ENCODE measurements at regions not wholly inside any gene's neighbourhood (a gene's known extent, or its start where the extent isn't known, plus 50 kb on each side); places are given as distances from the start of the nearest gene placed in this dataset.

DNA sequence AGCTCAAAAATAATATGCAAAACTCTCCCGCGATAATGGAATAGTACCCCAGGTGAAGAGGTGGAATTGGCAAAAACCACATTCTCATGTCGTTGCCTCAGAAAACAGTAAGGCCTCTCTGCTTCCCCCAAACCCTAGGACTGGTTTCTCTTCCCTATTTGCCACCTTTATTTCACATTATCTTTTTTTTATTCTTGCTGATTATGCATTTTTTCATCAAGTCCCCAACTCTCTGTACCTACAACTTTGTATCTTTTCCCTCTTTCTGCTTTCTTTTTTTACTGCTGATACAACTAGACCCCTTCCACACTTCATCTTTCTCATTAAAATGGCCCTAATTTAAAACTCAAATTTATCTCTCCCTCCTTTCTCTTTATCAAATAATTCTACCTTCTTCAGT is 1472.2 kb downstream of the SUCLG1 start:
- no peak for TF ChIP-seq EZH2 (IDR thresholded peaks at IDR 0.05; ENCODE audit: borderline replicate concordance, low read depth, low read length, poor library complexity, severe bottlenecking)
- TF ChIP-seq, protein P1, sequence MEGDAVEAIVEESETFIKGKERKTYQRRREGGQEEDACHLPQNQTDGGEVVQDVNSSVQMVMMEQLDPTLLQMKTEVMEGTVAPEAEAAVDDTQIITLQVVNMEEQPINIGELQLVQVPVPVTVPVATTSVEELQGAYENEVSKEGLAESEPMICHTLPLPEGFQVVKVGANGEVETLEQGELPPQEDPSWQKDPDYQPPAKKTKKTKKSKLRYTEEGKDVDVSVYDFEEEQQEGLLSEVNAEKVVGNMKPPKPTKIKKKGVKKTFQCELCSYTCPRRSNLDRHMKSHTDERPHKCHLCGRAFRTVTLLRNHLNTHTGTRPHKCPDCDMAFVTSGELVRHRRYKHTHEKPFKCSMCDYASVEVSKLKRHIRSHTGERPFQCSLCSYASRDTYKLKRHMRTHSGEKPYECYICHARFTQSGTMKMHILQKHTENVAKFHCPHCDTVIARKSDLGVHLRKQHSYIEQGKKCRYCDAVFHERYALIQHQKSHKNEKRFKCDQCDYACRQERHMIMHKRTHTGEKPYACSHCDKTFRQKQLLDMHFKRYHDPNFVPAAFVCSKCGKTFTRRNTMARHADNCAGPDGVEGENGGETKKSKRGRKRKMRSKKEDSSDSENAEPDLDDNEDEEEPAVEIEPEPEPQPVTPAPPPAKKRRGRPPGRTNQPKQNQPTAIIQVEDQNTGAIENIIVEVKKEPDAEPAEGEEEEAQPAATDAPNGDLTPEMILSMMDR (conservative IDR thresholded peaks at IDR 0.05; ENCODE audit: low read depth, low read length): no peak
- H3K4me3 ChIP-seq (ENCODE audit: low read depth, low read length, poor library complexity, severe bottlenecking): no peak overlapping the region
- ChIA-PET POLR2A (ENCODE audit: low non-redundant PET) (no interaction called here), CTCF (no interaction called here)
- no peaks in the 10 kb centered on the region for H3K27me3 ChIP-seq (replicated peaks; ENCODE audit: insufficient read depth, low read depth, low read length, poor library complexity)
- no TSS peak for BruUV-seq (replicated peaks)
- intact Hi-C loops (cut with micrococcal nuclease; ENCODE audit: unreplicated experiment): no loop called here
- H3K4me1 ChIP-seq (ENCODE audit: insufficient read depth, low read length, poor library complexity, severe bottlenecking): no peaks in the 10 kb centered on the region
- H3K36me3 ChIP-seq (ENCODE audit: insufficient read depth, low read length, poor library complexity, severe bottlenecking): no peaks in the 10 kb centered on the region
- no peak overlapping the region for H3K27ac ChIP-seq (ENCODE audit: low read depth, low read length, poor library complexity, severe bottlenecking)
- H3K9me3 ChIP-seq (ENCODE audit: low read depth, low read length, poor library complexity, severe bottlenecking): peaks cover 17% of the 10 kb centered on the region
- DNase-seq (ENCODE audit: low spot score): no peak

DNA sequence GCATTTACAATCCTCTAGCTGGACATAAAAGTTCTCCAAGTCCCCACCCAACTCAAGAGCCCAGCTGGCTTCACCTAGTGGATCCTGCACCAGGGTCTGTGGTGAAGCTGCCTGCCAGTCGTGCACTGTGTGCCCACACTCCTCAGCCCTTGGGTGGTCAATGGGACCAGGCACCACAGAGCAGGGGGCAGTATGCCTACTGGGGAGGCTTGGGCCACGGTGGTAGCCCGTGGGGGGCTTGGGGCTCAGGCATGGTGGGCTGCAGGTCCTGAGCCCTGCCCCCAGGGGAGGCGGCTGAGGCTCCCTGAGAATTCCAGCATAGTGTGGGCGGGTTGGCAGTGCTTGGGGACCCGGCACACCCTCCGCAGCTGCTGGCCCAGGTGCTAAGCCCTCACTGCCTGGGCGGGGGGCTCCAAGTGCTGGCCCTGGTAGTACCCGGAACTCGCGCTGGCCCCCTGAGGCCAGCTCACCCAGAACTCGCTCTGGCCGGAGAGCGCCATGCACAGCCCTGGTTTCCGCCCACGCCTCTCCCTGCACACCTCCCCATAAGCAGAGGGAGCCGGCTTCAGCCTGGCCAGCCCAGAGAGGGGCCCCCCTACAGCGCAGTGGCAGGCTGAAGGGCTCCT is 1473.4 kb downstream of the SUCLG1 start:
- intact Hi-C loops (cut with micrococcal nuclease; ENCODE audit: unreplicated experiment): no loop called here

DNA sequence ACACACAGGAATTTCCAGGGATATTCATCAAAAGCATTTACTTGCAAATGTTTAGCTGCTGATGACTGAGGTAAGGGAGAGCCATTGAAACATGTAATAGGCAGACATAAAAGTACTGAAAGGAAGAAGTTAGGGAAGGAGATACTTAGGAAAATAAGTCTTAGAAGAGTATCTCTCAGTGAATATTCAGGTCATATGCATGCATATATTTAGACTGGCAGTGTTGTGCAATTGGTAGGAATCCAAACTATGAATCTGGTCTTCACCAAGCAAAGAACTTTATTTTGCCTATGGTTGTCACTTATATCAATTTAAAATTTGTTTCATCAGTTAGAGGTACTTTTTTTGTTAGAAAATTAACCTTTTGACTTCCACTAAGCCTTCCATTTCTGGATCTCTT is 1490.7 kb downstream of the SUCLG1 start:
- no peak for DNase-seq (ENCODE audit: low spot score)
- Histone ChIP-seq H3K27me3 (replicated peaks; ENCODE audit: insufficient read depth, low read depth, low read length, poor library complexity) (no peaks in the 10 kb centered on the region), H3K4me1 (ENCODE audit: insufficient read depth, low read length, poor library complexity, severe bottlenecking) (no peaks in the 10 kb centered on the region), H3K9me3 (ENCODE audit: low read depth, low read length, poor library complexity, severe bottlenecking) (peaks cover 36% of the 10 kb centered on the region), H3K36me3 (ENCODE audit: insufficient read depth, low read length, poor library complexity, severe bottlenecking) (no peaks in the 10 kb centered on the region), H3K27ac (ENCODE audit: low read depth, low read length, poor library complexity, severe bottlenecking) (no peak overlapping the region), H3K4me3 (ENCODE audit: low read depth, low read length, poor library complexity, severe bottlenecking) (no peak overlapping the region)
- intact Hi-C loops (cut with micrococcal nuclease; ENCODE audit: unreplicated experiment): no loop called here
- no TSS peak for BruUV-seq (replicated peaks)
- ChIA-PET POLR2A (ENCODE audit: low non-redundant PET) (no interaction called here), CTCF (no interaction called here)
- no peak for TF ChIP-seq EZH2 (IDR thresholded peaks at IDR 0.05; ENCODE audit: borderline replicate concordance, low read depth, low read length, poor library complexity, severe bottlenecking)
- TF ChIP-seq, protein P1 (conservative IDR thresholded peaks at IDR 0.05; ENCODE audit: low read depth, low read length): no peak

More for the DNA sequence above, 1473.4 kb downstream of the SUCLG1 start:
- H3K27ac ChIP-seq (ENCODE audit: low read depth, low read length, poor library complexity, severe bottlenecking): no peak overlapping the region
- H3K4me3 ChIP-seq (ENCODE audit: low read depth, low read length, poor library complexity, severe bottlenecking): no peak overlapping the region
- POLR2A ChIA-PET (ENCODE audit: low non-redundant PET): no interaction called here
- CTCF ChIA-PET: no interaction called here
- DNase-seq (ENCODE audit: low spot score): no peak
- no peaks in the 10 kb centered on the region for H3K27me3 ChIP-seq (replicated peaks; ENCODE audit: insufficient read depth, low read depth, low read length, poor library complexity)
- BruUV-seq (replicated peaks): no TSS peak
- H3K4me1 ChIP-seq (ENCODE audit: insufficient read depth, low read length, poor library complexity, severe bottlenecking): no peaks in the 10 kb centered on the region
- TF ChIP-seq EZH2 (IDR thresholded peaks at IDR 0.05; ENCODE audit: borderline replicate concordance, low read depth, low read length, poor library complexity, severe bottlenecking): no peak
- TF ChIP-seq, protein P1 (conservative IDR thresholded peaks at IDR 0.05; ENCODE audit: low read depth, low read length): no peak
- no peaks in the 10 kb centered on the region for H3K36me3 ChIP-seq (ENCODE audit: insufficient read depth, low read length, poor library complexity, severe bottlenecking)
- peaks cover 25% of the 10 kb centered on the region for H3K9me3 ChIP-seq (ENCODE audit: low read depth, low read length, poor library complexity, severe bottlenecking)

Data from A673 (cell line).